ENCODE measurements at regions not wholly inside any gene's neighbourhood (a gene's known extent, or its start where the extent isn't known, plus 50 kb on each side); places are given as distances from the start of the nearest gene placed in this dataset.

GRCh38 chr2:156652691-156653090, 216.5 kb downstream of the GPD2 start:
- FAIRE-seq (no peak), DNase-seq (ENCODE audit: low read depth in 1 of 2, low spot score in 1 of 2) (no peak), ATAC-seq (no peak)
- Histone ChIP-seq H3K4me3 (no peak overlapping the region), H3K27ac (no peak overlapping the region), H3K4me2 (no peak overlapping the region), H3K4me1 (no peaks in the 10 kb centered on the region), H3K9me3 (no peaks in the 10 kb centered on the region)
- ChIA-PET POLR2A (no interaction called here), CTCF (no interaction called here)
- TF ChIP-seq EHMT2 (IDR thresholded peaks at IDR 0.05; ENCODE audit: low read depth) (no peak), POLR2AphosphoS2 (conservative IDR thresholded peaks at IDR 0.05; ENCODE audit: low read length) (no peak), KDM1A (IDR thresholded peaks at IDR 0.05; ENCODE audit: low read depth) (no peak), EHF (CRISPR knock-in tag; IDR thresholded peaks at IDR 0.05) (no peak), BHLHE40 (IDR thresholded peaks at IDR 0.05; ENCODE audit: low read depth, low read length) (no peak), POLR2A (IDR thresholded peaks at IDR 0.05; ENCODE audit: low read length) (no peak), RNF2 (IDR thresholded peaks at IDR 0.05; ENCODE audit: borderline replicate concordance, low read depth) (no peak)
- TF ChIP-seq, protein P1, sequence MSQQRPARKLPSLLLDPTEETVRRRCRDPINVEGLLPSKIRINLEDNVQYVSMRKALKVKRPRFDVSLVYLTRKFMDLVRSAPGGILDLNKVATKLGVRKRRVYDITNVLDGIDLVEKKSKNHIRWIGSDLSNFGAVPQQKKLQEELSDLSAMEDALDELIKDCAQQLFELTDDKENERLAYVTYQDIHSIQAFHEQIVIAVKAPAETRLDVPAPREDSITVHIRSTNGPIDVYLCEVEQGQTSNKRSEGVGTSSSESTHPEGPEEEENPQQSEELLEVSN (IDR thresholded peaks at IDR 0.05; ENCODE audit: borderline replicate concordance, low read depth) = no peak

GRCh38 chr2:156653675-156654074, 217.5 kb downstream of the GPD2 start:
- Histone ChIP-seq H3K4me3 (no peak overlapping the region), H3K27ac (no peak overlapping the region), H3K9me3 (no peaks in the 10 kb centered on the region), H3K4me2 (no peak overlapping the region), H3K4me1 (no peaks in the 10 kb centered on the region)
- POLR2A ChIA-PET = no interaction called here
- TF ChIP-seq HEYL (CRISPR knock-in tag; IDR thresholded peaks at IDR 0.05) (no peak), POLR2AphosphoS2 (conservative IDR thresholded peaks at IDR 0.05; ENCODE audit: low read length) (no peak), RARB (CRISPR knock-in tag; IDR thresholded peaks at IDR 0.05) (no peak), SREBF2 (IDR thresholded peaks at IDR 0.05) (no peak), MAX (IDR thresholded peaks at IDR 0.05) (no peak), EHMT2 (IDR thresholded peaks at IDR 0.05; ENCODE audit: low read depth) (no peak), RNF2 (IDR thresholded peaks at IDR 0.05; ENCODE audit: borderline replicate concordance, low read depth) (no peak), NPAS2 (CRISPR knock-in tag; IDR thresholded peaks at IDR 0.05; ENCODE audit: borderline replicate concordance) (no peak), FOSL2 (IDR thresholded peaks at IDR 0.05) (no peak), FOSL2 (CRISPR knock-in tag; IDR thresholded peaks at IDR 0.05) (no peak), NFE2L2 (conservative IDR thresholded peaks at IDR 0.05; ENCODE audit: low read length) (no peak), EP300 (IDR thresholded peaks at IDR 0.05) (no peak), RFX5 (IDR thresholded peaks at IDR 0.05) (no peak), MAFK (IDR thresholded peaks at IDR 0.05; ENCODE audit: partially characterized antibody) (no peak), CEBPB (IDR thresholded peaks at IDR 0.05) (no peak), SMC3 (IDR thresholded peaks at IDR 0.05) (no peak)
- TF ChIP-seq, protein P2, sequence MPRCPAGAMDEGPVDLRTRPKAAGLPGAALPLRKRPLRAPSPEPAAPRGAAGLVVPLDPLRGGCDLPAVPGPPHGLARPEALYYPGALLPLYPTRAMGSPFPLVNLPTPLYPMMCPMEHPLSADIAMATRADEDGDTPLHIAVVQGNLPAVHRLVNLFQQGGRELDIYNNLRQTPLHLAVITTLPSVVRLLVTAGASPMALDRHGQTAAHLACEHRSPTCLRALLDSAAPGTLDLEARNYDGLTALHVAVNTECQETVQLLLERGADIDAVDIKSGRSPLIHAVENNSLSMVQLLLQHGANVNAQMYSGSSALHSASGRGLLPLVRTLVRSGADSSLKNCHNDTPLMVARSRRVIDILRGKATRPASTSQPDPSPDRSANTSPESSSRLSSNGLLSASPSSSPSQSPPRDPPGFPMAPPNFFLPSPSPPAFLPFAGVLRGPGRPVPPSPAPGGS (IDR thresholded peaks at IDR 0.05) = no peak
- TF ChIP-seq, protein P3, sequence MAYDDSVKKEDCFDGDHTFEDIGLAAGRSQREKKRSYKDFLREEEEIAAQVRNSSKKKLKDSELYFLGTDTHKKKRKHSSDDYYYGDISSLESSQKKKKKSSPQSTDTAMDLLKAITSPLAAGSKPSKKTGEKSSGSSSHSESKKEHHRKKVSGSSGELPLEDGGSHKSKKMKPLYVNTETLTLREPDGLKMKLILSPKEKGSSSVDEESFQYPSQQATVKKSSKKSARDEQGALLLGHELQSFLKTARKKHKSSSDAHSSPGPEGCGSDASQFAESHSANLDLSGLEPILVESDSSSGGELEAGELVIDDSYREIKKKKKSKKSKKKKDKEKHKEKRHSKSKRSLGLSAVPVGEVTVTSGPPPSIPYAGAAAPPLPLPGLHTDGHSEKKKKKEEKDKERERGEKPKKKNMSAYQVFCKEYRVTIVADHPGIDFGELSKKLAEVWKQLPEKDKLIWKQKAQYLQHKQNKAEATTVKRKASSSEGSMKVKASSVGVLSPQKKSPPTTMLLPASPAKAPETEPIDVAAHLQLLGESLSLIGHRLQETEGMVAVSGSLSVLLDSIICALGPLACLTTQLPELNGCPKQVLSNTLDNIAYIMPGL (CRISPR knock-in tag; IDR thresholded peaks at IDR 0.05; ENCODE audit: borderline replicate concordance) = no peak
- DNase-seq (ENCODE audit: low read depth in 1 of 2, low spot score in 1 of 2) = no peak
- FAIRE-seq = no peak
- CTCF ChIA-PET = no interaction called here
- ATAC-seq = no peak

DNA sequence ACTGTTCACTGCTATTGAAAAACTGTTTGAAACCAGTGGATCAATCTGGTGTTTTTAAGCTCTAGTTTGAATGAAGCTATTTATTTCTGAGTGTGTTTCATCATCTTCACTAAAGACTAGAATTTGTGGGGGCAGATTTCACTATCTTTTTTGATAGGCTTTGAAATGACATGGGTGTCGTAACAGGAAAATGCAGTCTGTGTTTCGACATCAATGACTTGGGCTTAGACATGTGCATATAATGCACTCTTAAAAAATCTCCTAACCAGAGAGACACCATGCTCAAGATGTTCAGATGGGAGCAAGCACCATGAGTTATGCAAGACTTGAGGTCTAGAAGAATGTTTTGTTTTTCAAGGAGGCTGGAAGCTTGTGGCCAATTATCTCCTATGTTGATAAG, 221.6 kb downstream of the GPD2 start:
- Histone ChIP-seq H3K4me3 (no peak overlapping the region), H3K4me2 (no peak overlapping the region), H3K27ac (no peak overlapping the region), H3K4me1 (no peaks in the 10 kb centered on the region), H3K9me3 (no peaks in the 10 kb centered on the region)
- 74% methylated on average over 2 of the region's 2 CpGs for WGBS (ENCODE audit: missing lambda C conversion rate)
- DNase-seq (ENCODE audit: low read depth in 1 of 2, low spot score in 1 of 2) (no peak), ATAC-seq (no peak), FAIRE-seq (no peak)
- ChIA-PET CTCF (no interaction called here), POLR2A (no interaction called here)
- no peak for TF ChIP-seq HES2 (IDR thresholded peaks at IDR 0.05)
- TF ChIP-seq KDM1A (IDR thresholded peaks at IDR 0.05; ENCODE audit: low read depth) = no peak
- TF ChIP-seq EHF (CRISPR knock-in tag; IDR thresholded peaks at IDR 0.05) = no peak
- no peak for TF ChIP-seq NFE2L2 (conservative IDR thresholded peaks at IDR 0.05; ENCODE audit: low read length)
- TF ChIP-seq POLR2AphosphoS2 (conservative IDR thresholded peaks at IDR 0.05; ENCODE audit: low read length) = no peak
- TF ChIP-seq, protein P3 (CRISPR knock-in tag; IDR thresholded peaks at IDR 0.05; ENCODE audit: borderline replicate concordance) = no peak
- TF ChIP-seq NR3C1 (IDR thresholded peaks at IDR 0.05) = no peak
- TF ChIP-seq RARB (CRISPR knock-in tag; IDR thresholded peaks at IDR 0.05) = no peak
- no peak for TF ChIP-seq CBX8 (IDR thresholded peaks at IDR 0.05)
- TF ChIP-seq RAD21 (conservative IDR thresholded peaks at IDR 0.05 in 1 of 2, IDR thresholded peaks at IDR 0.05 in 1 of 2) = no peak
- no peak for TF ChIP-seq HOXA7 (CRISPR knock-in tag; IDR thresholded peaks at IDR 0.05)
- TF ChIP-seq EHMT2 (IDR thresholded peaks at IDR 0.05; ENCODE audit: low read depth) = no peak

All from A549 (cell line).